B cell (primary cell): ENCODE measurements at regions not wholly inside any gene's neighbourhood (a gene's known extent, or its start where the extent isn't known, plus 50 kb on each side); places are given as distances from the start of the nearest gene placed in this dataset.

Experiments used
- ATAC-seq: fragments of 200-7000 bp; cut with Tn5 transposase; one replicate; pipeline ENCODE4 v1.10.0; 2021; ENCODE audit warnings: low read depth, mild to moderate bottlenecking, moderate number of reproducible peaks, moderate library complexity
- CTCF ChIA-PET: fragments of 350-600 bp; sonication (Branson Sonifier 250); formaldehyde crosslinking; loops from one replicate; lab custom pipeline; 2021; ENCODE audit warnings: antibody characterized with exemption, inconsistent platforms; lab: Charles Lee
- POLR2A ChIA-PET: fragments of 350-600 bp; sonication (Branson Sonifier 250); formaldehyde crosslinking; loops from one replicate; lab custom pipeline; 2021; ENCODE audit warnings: antibody characterized with exemption; lab: Charles Lee
- DNase-seq: peaks from one replicate; pipeline ENCODE4 v3.0.0; 2013
- H2AFZ ChIP-seq: 2 replicates; pipeline ENCODE4 v1.6.1; 2012; ENCODE audit warnings: mild to moderate bottlenecking, low read depth, low read length; ENCODE audit not compliant: insufficient read depth, poor library complexity, severe bottlenecking
- H3K27ac ChIP-seq, 2 donors: 1 replicate in 1 of 2; 2 replicates in 1 of 2; pipeline ENCODE4 v1.5.1; 2012 to 2013; ENCODE audit warnings: low read length in 2 of 2, mild to moderate bottlenecking in 2 of 2, moderate library complexity in 1 of 2
- H3K27me3 ChIP-seq, 4 experiments: fragments of 200-600 bp in 1 of 4; sonication (generic) in 1 of 4; replicated peaks in 1 of 4; 1 replicate in 2 of 4; 2 replicates in 2 of 4; pipeline versions ENCODE4 v1.6.1 to v1.7.0; 2013 to 2016; ENCODE audit warnings: low read length in 3 of 4, mild to moderate bottlenecking in 2 of 4, mixed read lengths in 1 of 4, moderate library complexity in 1 of 4; ENCODE audit not compliant: insufficient read depth in 4 of 4, control insufficient read depth in 3 of 4; ENCODE audit errors: control extremely low read depth in 1 of 4
- H3K36me3 ChIP-seq, 2 experiments: replicated peaks in 1 of 2; 1 replicate in 1 of 2; 2 replicates in 1 of 2; pipeline versions ENCODE4 v1.6.1 to v1.7.1; 2013; ENCODE audit warnings: low read length in 1 of 2; ENCODE audit not compliant: insufficient read depth in 2 of 2, control insufficient read depth in 1 of 2; ENCODE audit errors: control extremely low read depth in 1 of 2, extremely low read depth in 1 of 2
- H3K4me1 ChIP-seq, 2 donors: fragments of 200-600 bp in 1 of 2; sonication (generic) in 1 of 2; 1 replicate in 1 of 2; 2 replicates in 1 of 2; pipeline versions ENCODE4 v1.5.1 to v1.6.1; 2013 to 2017; ENCODE audit warnings: low read length in 2 of 2; ENCODE audit not compliant: control insufficient read depth in 2 of 2, insufficient read depth in 2 of 2
- H3K4me2 ChIP-seq: replicated peaks from 2 replicates; pipeline ENCODE3; 2012; ENCODE audit warnings: mild to moderate bottlenecking, low read depth, low read length; ENCODE audit not compliant: poor library complexity, severe bottlenecking
- H3K4me3 ChIP-seq, 5 experiments: fragments of 200-600 bp in 1 of 5; sonication (generic) in 1 of 5; 1 replicate in 3 of 5; 2 replicates in 2 of 5; pipeline versions ENCODE4 v1.5.1 to v1.7.0; 2011 to 2016; ENCODE audit warnings: low read length in 4 of 5, mild to moderate bottlenecking in 4 of 5, low read depth in 2 of 5, control low read depth in 1 of 5, moderate library complexity in 1 of 5; ENCODE audit not compliant: insufficient read depth in 1 of 5; ENCODE audit errors: control extremely low read depth in 1 of 5, extremely low read depth in 1 of 5
- H3K79me2 ChIP-seq: fragments of 200-600 bp; sonication (generic); one replicate; pipeline ENCODE4 v1.6.0; 2016; ENCODE audit warnings: low read length; ENCODE audit not compliant: control insufficient read depth, insufficient read depth
- H3K9ac ChIP-seq: fragments of 200-600 bp; sonication (generic); 2 replicates; pipeline ENCODE4 v1.6.1; 2017; ENCODE audit warnings: mild to moderate bottlenecking, low read length, moderate library complexity
- H3K9me3 ChIP-seq, 3 donors: one replicate each; pipeline versions ENCODE4 v1.6.1 to v1.7.1; 2013; ENCODE audit warnings: low read length in 2 of 3; ENCODE audit not compliant: control insufficient read depth in 2 of 3, insufficient read depth in 1 of 3; ENCODE audit errors: control extremely low read depth in 1 of 3
- H4K20me1 ChIP-seq: 2 replicates; pipeline ENCODE4 v1.6.0; 2012; ENCODE audit warnings: mild to moderate bottlenecking, low read length; ENCODE audit not compliant: insufficient read depth, control insufficient read depth, poor library complexity, severe bottlenecking
- H3K27ac Mint-ChIP-seq: one replicate; pipeline ENCODE4 v1.8.0; 2021; ENCODE audit warnings: mixed read lengths
- H3K27me3 Mint-ChIP-seq: one replicate; pipeline ENCODE4 v1.8.0; 2021; ENCODE audit warnings: mixed read lengths
- H3K4me1 Mint-ChIP-seq: one replicate; pipeline ENCODE4 v1.8.0; 2021; ENCODE audit warnings: mixed read lengths
- H3K4me3 Mint-ChIP-seq: one replicate; pipeline ENCODE4 v1.8.0; 2021; ENCODE audit warnings: mixed read lengths
- H3K9me3 Mint-ChIP-seq: one replicate; pipeline ENCODE4 v1.8.0; 2022; ENCODE audit warnings: mixed read lengths; ENCODE audit not compliant: insufficient read depth
- CTCF ChIP-seq: fragments of 200-600 bp; IDR thresholded peaks from one replicate; pipeline ENCODE4 v1.8.0; 2022; ENCODE audit warnings: antibody characterized with exemption, mild to moderate bottlenecking
- EZH2 ChIP-seq: IDR thresholded peaks from 2 replicates; pipeline ENCODE4 v1.6.1; 2012; ENCODE audit warnings: borderline replicate concordance, low read depth, mild to moderate bottlenecking, moderate library complexity, low read length; ENCODE audit not compliant: insufficient read depth, poor library complexity, severe bottlenecking
- WGBS: methylation state at CpG from one replicate; pipeline ENCODE4 v1.1.5; 2013; ENCODE audit warnings: missing lambda C conversion rate; ENCODE audit not compliant: insufficient coverage; 5-methylcytosine and 5-hydroxymethylcytosine counted together
- intact Hi-C: fragments of 100-400 bp; cut with micrococcal nuclease; formaldehyde crosslinking; loops from one replicate; pipeline ENCODE4 v1.10.0; 2022

- H4K20me1 ChIP-seq = no peaks in the 10 kb centered on the region
- H3K4me2 ChIP-seq = no peak overlapping the region
- intact Hi-C loops = no loop called here
- POLR2A ChIA-PET = no interaction called here
- 90% methylated on average over 6 of the region's 9 CpGs for WGBS
- ATAC-seq = no peak
- H3K4me1 Mint-ChIP-seq = no peaks in the 10 kb centered on the region
- H3K9me3 ChIP-seq = no peaks in the 10 kb centered on the region
- H3K9me3 Mint-ChIP-seq = no peaks in the 10 kb centered on the region
- no peaks in the 10 kb centered on the region for H3K27me3 ChIP-seq
- H3K27ac Mint-ChIP-seq = no peak overlapping the region
- H2AFZ ChIP-seq = no peak overlapping the region
- H3K4me3 Mint-ChIP-seq = no peak overlapping the region
- no peak overlapping the region for H3K4me3 ChIP-seq
- no peak overlapping the region for H3K9ac ChIP-seq
- no peak for DNase-seq
- CTCF ChIA-PET = no interaction called here
- H3K27me3 Mint-ChIP-seq = peaks cover 3% of the 10 kb centered on the region
- H3K4me1 ChIP-seq = no peaks in the 10 kb centered on the region
- H3K27ac ChIP-seq = no peak overlapping the region
- TF ChIP-seq CTCF = no peak
- no peak for TF ChIP-seq EZH2
- no peaks in the 10 kb centered on the region for H3K79me2 ChIP-seq
- no peaks in the 10 kb centered on the region for H3K36me3 ChIP-seq
These were observed 267.1 kb downstream of the UTP18 start for GRCh38 chr17:51527225-51527982.

DNA sequence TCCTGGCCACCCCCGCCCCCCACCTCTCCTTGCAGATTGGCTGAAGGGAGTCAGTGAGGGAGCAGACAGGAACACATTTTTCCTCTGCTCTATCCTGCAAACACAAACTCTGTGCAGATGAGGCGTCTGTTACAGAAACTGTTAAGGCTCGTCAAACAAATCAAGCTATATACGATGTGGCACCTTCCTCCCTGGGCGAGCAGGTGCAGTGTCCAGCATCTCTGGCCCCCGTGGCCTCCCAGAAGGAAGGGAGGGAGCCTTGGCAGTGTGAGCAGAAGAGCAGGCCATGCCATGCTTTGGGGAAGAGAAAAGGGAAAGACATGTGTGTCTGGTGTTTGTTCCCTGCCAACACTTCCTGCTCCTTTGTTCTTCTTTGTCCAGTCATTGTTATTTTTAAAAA is 267.8 kb downstream of the UTP18 start:
- no peak overlapping the region for H3K27ac Mint-ChIP-seq
- peaks cover 3% of the 10 kb centered on the region for H3K27me3 Mint-ChIP-seq
- H3K9me3 ChIP-seq = no peaks in the 10 kb centered on the region
- 72% methylated on average over 5 of the region's 6 CpGs for WGBS
- no peak for DNase-seq
- H3K4me3 ChIP-seq = no peak overlapping the region
- H3K27ac ChIP-seq = no peak overlapping the region
- intact Hi-C loops = no loop called here
- H3K36me3 ChIP-seq = no peaks in the 10 kb centered on the region
- H3K79me2 ChIP-seq = no peaks in the 10 kb centered on the region
- H3K9me3 Mint-ChIP-seq = no peaks in the 10 kb centered on the region
- no peaks in the 10 kb centered on the region for H4K20me1 ChIP-seq
- TF ChIP-seq EZH2 (no peak), CTCF (no peak)
- CTCF ChIA-PET = no interaction called here
- H3K4me1 Mint-ChIP-seq = no peaks in the 10 kb centered on the region
- POLR2A ChIA-PET = no interaction called here
- no peak overlapping the region for H2AFZ ChIP-seq
- no peak overlapping the region for H3K4me3 Mint-ChIP-seq
- H3K4me2 ChIP-seq = no peak overlapping the region
- H3K27me3 ChIP-seq = no peaks in the 10 kb centered on the region
- no peaks in the 10 kb centered on the region for H3K4me1 ChIP-seq
- H3K9ac ChIP-seq = no peak overlapping the region
- ATAC-seq = no peak
